Fibroblast of pulmonary artery (primary cell): ENCODE measurements at regions not wholly inside any gene's neighbourhood (a gene's known extent, or its start where the extent isn't known, plus 50 kb on each side); places are given as distances from the start of the nearest gene placed in this dataset.

Experiments
- DNase-seq: peaks from one replicate; pipeline ENCODE4 v3.0.0-alpha.2; 2010; ENCODE audit warnings: low read depth
- H3K4me3 ChIP-seq: replicated peaks from 2 replicates; pipeline ENCODE4 v1.5.1; 2011; ENCODE audit warnings: low read depth, mild to moderate bottlenecking, control low read depth, low read length, moderate library complexity
- CTCF ChIP-seq: IDR thresholded peaks from 2 replicates; pipeline ENCODE4 v1.5.1; 2011; ENCODE audit warnings: mild to moderate bottlenecking, control low read depth, low read length, inconsistent platforms; ENCODE audit errors: missing control alignments

- TF ChIP-seq CTCF: no peak
- H3K4me3 ChIP-seq: no peak overlapping the region
- DNase-seq: no peak
Measured at GRCh38 chr7:24341691-24342413, 57.9 kb downstream of the NPY start.

- DNase-seq: no peak
- TF ChIP-seq CTCF: no peak
- H3K4me3 ChIP-seq: no peak overlapping the region
Measured at GRCh38 chr7:24343614-24344013, 59.6 kb downstream of the NPY start.

GRCh38 chr7:24346129-24346528 lies 62.1 kb downstream of the NPY start:
- H3K4me3 ChIP-seq: no peak overlapping the region
- DNase-seq: no peak
- no peak for TF ChIP-seq CTCF

GRCh38 chr7:24346716-24347115 lies 62.7 kb downstream of the NPY start:
- no peak overlapping the region for H3K4me3 ChIP-seq
- DNase-seq: no peak
- no peak for TF ChIP-seq CTCF

- DNase-seq: no peak
- H3K4me3 ChIP-seq: no peak overlapping the region
- TF ChIP-seq CTCF: no peak
Measured at GRCh38 chr7:24349339-24349738, 65.3 kb downstream of the NPY start.

GRCh38 chr7:24354456-24354855 lies 70.5 kb downstream of the NPY start:
- H3K4me3 ChIP-seq: no peak overlapping the region
- TF ChIP-seq CTCF: no peak
- no peak for DNase-seq
